HG02840 (cell line): ENCODE measurements at regions not wholly inside any gene's neighbourhood (a gene's known extent, or its start where the extent isn't known, plus 50 kb on each side); places are given as distances from the start of the nearest gene placed in this dataset.
"Not testable (repeated sequence)": the region's sequence is repeated elsewhere in the genome, so short reads cannot be mapped to it uniquely, and the experiment has no call there.

Source experiments
- ATAC-seq: cut with Tn5 transposase; IDR thresholded peaks from one replicate; pipeline ENCODE4 v1.9.1; 2021; ENCODE audit warnings: mild to moderate bottlenecking, moderate library complexity, moderate number of reproducible peaks; ENCODE audit not compliant: unreplicated experiment, low FRiP score

GRCh38 chr3:105243076-105243475 lies 123.6 kb upstream of the ALCAM start:
- no peak for ATAC-seq

- ATAC-seq = no peak
These were observed 120.2 kb upstream of the ALCAM start for GRCh38 chr3:105246536-105246935.

GRCh38 chr3:105253225-105253624 lies 113.5 kb upstream of the ALCAM start:
- no peak for ATAC-seq

- no peak for ATAC-seq
These were observed 112.6 kb upstream of the ALCAM start for GRCh38 chr3:105254154-105254553.

- no peak for ATAC-seq
These were observed 111.4 kb upstream of the ALCAM start for GRCh38 chr3:105255350-105255749.

GRCh38 chr3:105259496-105259895 lies 107.2 kb upstream of the ALCAM start:
- ATAC-seq = no peak

GRCh38 chr3:105260385-105260784 lies 106.3 kb upstream of the ALCAM start:
- no peak for ATAC-seq

GRCh38 chr3:105274536-105274935 lies 92.2 kb upstream of the ALCAM start:
- ATAC-seq = no peak

- no peak for ATAC-seq
These were observed 91.8 kb upstream of the ALCAM start for GRCh38 chr3:105274958-105275357.

GRCh38 chr3:105277656-105278055 lies 89.1 kb upstream of the ALCAM start:
- ATAC-seq = no peak

GRCh38 chr3:105278688-105279087 lies 88.0 kb upstream of the ALCAM start:
- no peak for ATAC-seq

- no peak for ATAC-seq
These were observed 84.7 kb upstream of the ALCAM start for GRCh38 chr3:105281989-105282388.

GRCh38 chr3:105284876-105285275 lies 81.8 kb upstream of the ALCAM start:
- no peak for ATAC-seq

- no peak for ATAC-seq
These were observed 81.0 kb upstream of the ALCAM start for GRCh38 chr3:105285653-105286241.

GRCh38 chr3:105293441-105293840 lies 73.3 kb upstream of the ALCAM start:
- no peak for ATAC-seq

GRCh38 chr3:105296182-105296822 lies 70.4 kb upstream of the ALCAM start:
- not testable (repeated sequence) for ATAC-seq

- no peak for ATAC-seq
These were observed 62.2 kb upstream of the ALCAM start for GRCh38 chr3:105304487-105304886.

GRCh38 chr3:105315144-105315543 lies 51.6 kb upstream of the ALCAM start:
- no peak for ATAC-seq

GRCh38 chr3:105315815-105316214 lies 50.9 kb upstream of the ALCAM start:
- no peak for ATAC-seq

GRCh38 chr3:105316331-105316730 lies 50.4 kb upstream of the ALCAM start:
- ATAC-seq = no peak
